HG02970 (cell line): ENCODE measurements at regions not wholly inside any gene's neighbourhood (a gene's known extent, or its start where the extent isn't known, plus 50 kb on each side); places are given as distances from the start of the nearest gene placed in this dataset.
A peak's percentile ranks its signal among the peaks of the same experiment; 100 is the strongest.

ENCODE experiments used
- ATAC-seq: cut with Tn5 transposase; IDR thresholded peaks from one replicate; pipeline ENCODE4 v1.9.1; 2021; ENCODE audit warnings: mild to moderate bottlenecking, moderate library complexity, moderate number of reproducible peaks; ENCODE audit not compliant: unreplicated experiment, low FRiP score

- ATAC-seq = no peak
Measured at GRCh38 chr12:43057566-43057965, 468.0 kb upstream of the PRICKLE1 start.

- no peak for ATAC-seq
Measured at GRCh38 chr12:43054085-43054484, 464.5 kb upstream of the PRICKLE1 start.

- no peak for ATAC-seq
Measured at GRCh38 chr12:43052441-43052840, 462.9 kb upstream of the PRICKLE1 start.

GRCh38 chr12:43044241-43044640 lies 454.7 kb upstream of the PRICKLE1 start:
- no peak for ATAC-seq

GRCh38 chr12:43038991-43039390 lies 449.4 kb upstream of the PRICKLE1 start:
- no peak for ATAC-seq

DNA sequence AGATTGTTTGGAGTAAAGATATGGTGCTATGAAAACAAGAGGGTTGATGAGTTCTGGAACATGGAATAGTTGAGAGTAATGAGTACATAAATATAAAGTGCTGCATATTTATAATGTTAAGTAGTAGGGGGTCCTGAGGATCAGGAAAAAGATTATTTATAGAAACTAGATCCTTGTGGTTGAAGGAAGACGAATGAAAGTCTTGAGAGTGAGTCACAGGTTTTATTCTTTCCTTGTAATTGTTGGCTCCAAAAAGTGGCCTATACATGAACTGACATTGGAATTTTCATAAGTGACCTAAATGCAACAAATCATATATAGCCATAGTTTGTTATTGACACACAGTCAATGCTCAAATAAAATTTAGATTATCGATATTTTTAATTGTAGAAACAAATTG lies 440.4 kb upstream of the PRICKLE1 start:
- ATAC-seq = no peak

DNA sequence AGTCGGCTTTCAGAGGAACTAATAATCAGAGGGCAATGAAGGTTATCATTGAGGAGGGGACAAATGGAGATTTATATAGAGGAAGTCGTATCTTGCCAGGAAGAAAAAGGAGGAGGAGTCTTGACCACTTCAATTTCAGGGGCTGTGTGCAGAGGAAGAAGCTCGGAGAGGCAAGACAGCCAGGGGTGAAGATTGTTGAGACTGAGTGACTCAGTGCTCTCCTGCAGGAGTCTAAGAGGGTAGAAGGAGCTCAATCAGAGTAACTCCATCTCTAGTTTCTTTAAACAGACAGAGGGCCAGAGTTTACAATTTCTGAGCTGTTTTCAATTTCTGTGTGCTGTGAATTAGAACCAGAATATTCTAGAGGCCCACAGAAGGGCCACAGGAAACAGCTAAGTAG lies 439.3 kb upstream of the PRICKLE1 start:
- no peak for ATAC-seq

- no peak for ATAC-seq
Measured at GRCh38 chr12:43022838-43023237, 433.3 kb upstream of the PRICKLE1 start.

GRCh38 chr12:43015090-43015737 lies 425.7 kb upstream of the PRICKLE1 start:
- ATAC-seq = no peak

GRCh38 chr12:43011383-43011926 lies 421.9 kb upstream of the PRICKLE1 start:
- peak; percentile 86 for ATAC-seq

DNA sequence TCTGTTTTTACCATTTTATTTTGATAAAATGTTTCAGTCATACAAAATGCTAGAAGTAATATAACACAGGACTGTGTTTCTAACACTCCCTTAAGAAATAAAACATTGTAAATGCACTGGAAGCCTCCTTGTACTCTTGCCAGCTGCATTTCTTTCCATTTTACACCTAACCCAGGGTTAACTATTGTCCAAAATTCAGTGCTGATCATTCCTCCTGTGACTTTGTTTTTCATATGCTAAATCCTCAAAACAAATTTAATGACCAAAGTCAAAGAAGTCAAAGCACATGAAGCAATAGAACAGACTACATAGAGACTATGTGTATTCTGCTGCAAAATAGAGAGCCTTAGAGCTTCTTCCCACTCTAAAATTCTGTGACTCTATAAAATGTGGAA lies 420.3 kb upstream of the PRICKLE1 start:
- ATAC-seq = no peak

- ATAC-seq = no peak
Measured at GRCh38 chr12:43008953-43009845, 419.7 kb upstream of the PRICKLE1 start.

- ATAC-seq = no peak
Measured at GRCh38 chr12:43004908-43005307, 415.4 kb upstream of the PRICKLE1 start.

DNA sequence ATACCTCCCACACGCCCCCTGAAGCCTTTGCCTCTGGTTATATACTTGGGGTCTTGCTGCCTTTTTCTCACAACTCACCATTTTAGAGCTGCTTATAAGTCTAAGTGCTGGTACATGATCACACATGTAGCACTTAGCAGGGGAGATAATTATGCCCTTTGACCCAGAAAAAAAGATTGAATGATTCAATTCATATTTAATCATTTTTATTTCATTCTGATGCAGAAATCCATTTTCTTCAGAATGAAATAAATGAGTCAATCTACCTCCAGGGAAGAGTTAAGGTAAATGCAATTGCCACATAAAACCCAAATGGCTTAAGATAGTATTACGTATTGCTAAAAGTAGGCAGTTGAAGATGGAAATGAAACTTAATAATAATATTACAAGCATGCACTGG lies 414.6 kb upstream of the PRICKLE1 start:
- no peak for ATAC-seq

- ATAC-seq = no peak
Measured at GRCh38 chr12:42996869-42997431, 407.4 kb upstream of the PRICKLE1 start.

DNA sequence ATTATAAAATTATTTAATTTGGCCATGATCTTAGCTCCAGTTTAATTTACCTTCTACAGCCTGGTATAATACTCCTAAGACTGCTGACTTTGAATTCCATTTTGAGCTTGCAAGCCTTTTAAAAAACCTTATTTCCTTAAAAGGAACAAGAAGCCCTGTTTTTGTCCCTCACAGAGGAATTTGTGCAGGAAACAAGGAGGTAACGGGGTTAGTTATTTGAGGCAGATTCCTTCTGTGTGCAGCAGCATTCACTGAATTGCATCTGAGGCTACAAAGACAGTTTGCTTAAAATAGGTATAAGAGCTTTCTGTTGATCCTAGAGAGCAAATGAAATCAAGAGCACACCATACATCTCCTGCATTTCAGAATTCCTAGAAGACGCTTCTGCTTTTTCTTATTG lies 403.3 kb upstream of the PRICKLE1 start:
- ATAC-seq = no peak

GRCh38 chr12:42990387-42990786 lies 400.8 kb upstream of the PRICKLE1 start:
- no peak for ATAC-seq

DNA sequence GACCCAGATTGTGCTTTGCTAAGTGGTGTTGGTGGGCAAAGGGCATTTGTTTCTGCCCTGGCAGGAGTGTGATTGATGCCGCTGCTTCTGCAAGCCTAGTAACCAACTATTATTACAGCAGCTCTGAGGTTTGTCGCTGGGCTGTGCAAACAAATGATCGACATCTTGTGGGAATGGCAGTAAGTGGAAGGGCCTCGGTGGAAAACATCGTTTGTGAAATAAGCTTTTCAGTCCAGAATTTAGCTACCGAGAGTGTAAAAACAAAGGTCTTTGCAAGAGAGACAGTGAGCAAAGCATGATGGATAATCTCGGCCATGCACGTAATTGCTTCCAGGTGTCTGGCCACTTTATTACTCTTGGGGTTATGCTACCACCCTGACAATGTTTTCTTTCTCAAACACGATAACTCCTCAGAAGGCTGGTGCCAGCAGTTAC lies 397.7 kb upstream of the PRICKLE1 start:
- no peak for ATAC-seq

GRCh38 chr12:42985506-42985905 lies 396.0 kb upstream of the PRICKLE1 start:
- no peak for ATAC-seq

- ATAC-seq = no peak
Measured at GRCh38 chr12:42982828-42983227, 393.3 kb upstream of the PRICKLE1 start.

GRCh38 chr12:42981379-42981778 lies 391.8 kb upstream of the PRICKLE1 start:
- ATAC-seq = no peak
